ENCODE measurements at regions not wholly inside any gene's neighbourhood (a gene's known extent, or its start where the extent isn't known, plus 50 kb on each side); places are given as distances from the start of the nearest gene placed in this dataset.

GRCh38 chr3:181626036-181626435 is 85.7 kb upstream of the SOX2 start:
- no peak for DNase-seq
- Histone ChIP-seq H3K4me3 (no peak overlapping the region), H3K4me1 (no peaks in the 10 kb centered on the region), H3K36me3 (no peaks in the 10 kb centered on the region), H3K27ac (no peak overlapping the region), H3K27me3 (no peaks in the 10 kb centered on the region), H3K9me3 (no peaks in the 10 kb centered on the region)
- intact Hi-C loops (cut with DNase I), result no loop called here
- TF ChIP-seq EP300 (IDR thresholded peaks at IDR 0.05) (no peak), POLR2AphosphoS5 (IDR thresholded peaks at IDR 0.05) (no peak), POLR2A (IDR thresholded peaks at IDR 0.05) (no peak), CTCF (IDR thresholded peaks at IDR 0.05) (no peak)
- WGBS, 2 donors, result 32 to 75% methylated on average over 1 of the region's 1 CpG

GRCh38 chr3:181623924-181624694 is 87.6 kb upstream of the SOX2 start:
- H3K4me3 ChIP-seq, result no peak overlapping the region
- TF ChIP-seq POLR2A (IDR thresholded peaks at IDR 0.05) (no peak), POLR2AphosphoS5 (IDR thresholded peaks at IDR 0.05) (no peak), CTCF (IDR thresholded peaks at IDR 0.05) (no peak), EP300 (IDR thresholded peaks at IDR 0.05) (no peak)
- no peak overlapping the region for H3K27ac ChIP-seq
- no peaks in the 10 kb centered on the region for H3K9me3 ChIP-seq
- WGBS, 2 donors, result 47 to 58% methylated on average over 4 of the region's 4 CpGs
- no peaks in the 10 kb centered on the region for H3K4me1 ChIP-seq
- intact Hi-C loops (cut with DNase I), result no loop called here
- H3K27me3 ChIP-seq, result no peaks in the 10 kb centered on the region
- no peak for DNase-seq
- H3K36me3 ChIP-seq, result no peaks in the 10 kb centered on the region

- intact Hi-C loops (cut with DNase I), result no loop called here
- WGBS, 2 donors, result 62 to 78% methylated on average over 6 of the region's 6 CpGs
- no peak overlapping the region for H3K4me3 ChIP-seq
- no peaks in the 10 kb centered on the region for H3K27me3 ChIP-seq
- H3K4me1 ChIP-seq, result no peaks in the 10 kb centered on the region
- no peaks in the 10 kb centered on the region for H3K9me3 ChIP-seq
- no peak overlapping the region for H3K27ac ChIP-seq
- no peaks in the 10 kb centered on the region for H3K36me3 ChIP-seq
- DNase-seq, result no peak
- TF ChIP-seq POLR2AphosphoS5 (IDR thresholded peaks at IDR 0.05) (no peak), EP300 (IDR thresholded peaks at IDR 0.05) (no peak), POLR2A (IDR thresholded peaks at IDR 0.05) (no peak), CTCF (IDR thresholded peaks at IDR 0.05) (no peak)
Measured at GRCh38 chr3:181622365-181622764, 89.4 kb upstream of the SOX2 start.

GRCh38 chr3:181619897-181620296 is 91.8 kb upstream of the SOX2 start:
- intact Hi-C loops (cut with DNase I), result no loop called here
- no peak for TF ChIP-seq POLR2A (IDR thresholded peaks at IDR 0.05)
- 86 to 90% methylated on average over 1 of the region's 1 CpG for WGBS, 2 donors
- H3K36me3 ChIP-seq, result no peaks in the 10 kb centered on the region
- no peaks in the 10 kb centered on the region for H3K9me3 ChIP-seq
- DNase-seq, result no peak
- no peak overlapping the region for H3K27ac ChIP-seq
- no peak overlapping the region for H3K4me3 ChIP-seq
- no peaks in the 10 kb centered on the region for H3K4me1 ChIP-seq
- no peaks in the 10 kb centered on the region for H3K27me3 ChIP-seq

GRCh38 chr3:181618260-181618659 is 93.5 kb upstream of the SOX2 start:
- Histone ChIP-seq H3K4me3 (no peak overlapping the region), H3K4me1 (no peaks in the 10 kb centered on the region), H3K36me3 (no peaks in the 10 kb centered on the region), H3K9me3 (no peaks in the 10 kb centered on the region), H3K27ac (no peak overlapping the region), H3K27me3 (no peaks in the 10 kb centered on the region)
- DNase-seq, result no peak
- 73 to 93% methylated on average over 1 of the region's 1 CpG for WGBS, 2 donors
- TF ChIP-seq POLR2A (IDR thresholded peaks at IDR 0.05) (no peak), POLR2AphosphoS5 (IDR thresholded peaks at IDR 0.05) (no peak), CTCF (IDR thresholded peaks at IDR 0.05) (no peak), EP300 (IDR thresholded peaks at IDR 0.05) (no peak)
- intact Hi-C loops (cut with DNase I), result no loop called here
